Stimulated activated naive CD8-positive, alpha-beta T cell treated with anti-CD3 and anti-CD28 coated beads, Interleukin-15, amount 100 ng/mL, for 72 hours (primary cell): ENCODE measurements at regions not wholly inside any gene's neighbourhood (a gene's known extent, or its start where the extent isn't known, plus 50 kb on each side); places are given as distances from the start of the nearest gene placed in this dataset.

ENCODE experiments used
- ATAC-seq: fragments of 150-1000 bp; cut with Tn5 transposase; 2 replicates; pipeline ENCODE4 v1.10.0; 2021; ENCODE audit warnings: mild to moderate bottlenecking, moderate library complexity
- DNase-seq, 2 donors: peaks; one replicate each; pipeline ENCODE4 v3.0.0; 2021 to 2022
- H3K27ac Mint-ChIP-seq, 2 donors: one replicate each; pipeline ENCODE4 v1.8.0; 2022; ENCODE audit warnings: mild to moderate bottlenecking in 2 of 2, mixed read lengths in 2 of 2, moderate library complexity in 2 of 2
- H3K27me3 Mint-ChIP-seq: one replicate; pipeline ENCODE4 v1.8.0; 2022; ENCODE audit warnings: mixed read lengths
- H3K4me1 Mint-ChIP-seq: one replicate; pipeline ENCODE4 v1.8.0; 2022; ENCODE audit warnings: mild to moderate bottlenecking, mixed read lengths
- H3K4me3 Mint-ChIP-seq, 2 donors: one replicate each; pipeline ENCODE4 v1.8.0; 2022; ENCODE audit warnings: mild to moderate bottlenecking in 2 of 2, mixed read lengths in 2 of 2, moderate library complexity in 1 of 2
- H3K9me3 Mint-ChIP-seq, 2 donors: one replicate each; pipeline ENCODE4 v1.8.0; 2022; ENCODE audit warnings: mixed read lengths in 2 of 2

- no peak for ATAC-seq
- DNase-seq = no peak
- Mint-ChIP-seq H3K4me1 (no peaks in the 10 kb centered on the region), H3K27me3 (peaks cover 14% of the 10 kb centered on the region), H3K9me3 (peaks cover 5 to 8% of the 10 kb centered on the region in 2 donors), H3K4me3 (no peak overlapping the region), H3K27ac (no peak overlapping the region)
Observed at GRCh38 chr10:85531706-85532105, 834.9 kb downstream of the GRID1 start.

- Mint-ChIP-seq H3K27ac (no peak overlapping the region), H3K4me1 (no peaks in the 10 kb centered on the region), H3K4me3 (no peak overlapping the region), H3K9me3 (peaks cover 5 to 8% of the 10 kb centered on the region in 2 donors), H3K27me3 (peaks cover 14% of the 10 kb centered on the region)
- no peak for ATAC-seq
- no peak for DNase-seq
Observed at GRCh38 chr10:85532773-85533172, 833.8 kb downstream of the GRID1 start.

GRCh38 chr10:85535926-85536325 is 830.7 kb downstream of the GRID1 start:
- Mint-ChIP-seq H3K9me3 (no peaks in the 10 kb centered on the region), H3K4me1 (no peaks in the 10 kb centered on the region), H3K4me3 (no peak overlapping the region), H3K27ac (no peak overlapping the region), H3K27me3 (peaks cover 14% of the 10 kb centered on the region)
- ATAC-seq (no peak), DNase-seq (no peak)

- Mint-ChIP-seq H3K4me3 (no peak overlapping the region), H3K9me3 (no peaks in the 10 kb centered on the region), H3K27me3 (peaks cover 3% of the 10 kb centered on the region), H3K4me1 (no peaks in the 10 kb centered on the region), H3K27ac (no peak overlapping the region)
- ATAC-seq (no peak), DNase-seq (no peak)
Observed at GRCh38 chr10:85537561-85537960, 829.0 kb downstream of the GRID1 start.

- Mint-ChIP-seq H3K4me1 (no peaks in the 10 kb centered on the region), H3K4me3 (no peak overlapping the region), H3K27ac (no peak overlapping the region), H3K27me3 (no peaks in the 10 kb centered on the region), H3K9me3 (no peaks in the 10 kb centered on the region)
- DNase-seq (no peak), ATAC-seq (no peak)
Observed at GRCh38 chr10:85538601-85539000, 828.0 kb downstream of the GRID1 start.

GRCh38 chr10:85542152-85542551 is 824.4 kb downstream of the GRID1 start:
- Mint-ChIP-seq H3K27me3 (peaks cover 20% of the 10 kb centered on the region), H3K9me3 (no peaks in the 10 kb centered on the region), H3K4me3 (no peak overlapping the region), H3K4me1 (no peaks in the 10 kb centered on the region), H3K27ac (no peak overlapping the region)
- ATAC-seq (no peak), DNase-seq (no peak)

GRCh38 chr10:85542936-85543730 is 823.5 kb downstream of the GRID1 start:
- peaks cover 26% of the 10 kb centered on the region for H3K27me3 Mint-ChIP-seq

GRCh38 chr10:85544956-85545355 is 821.6 kb downstream of the GRID1 start:
- Mint-ChIP-seq H3K4me1 (no peaks in the 10 kb centered on the region), H3K9me3 (no peaks in the 10 kb centered on the region), H3K27me3 (peaks cover 36% of the 10 kb centered on the region), H3K4me3 (no peak overlapping the region), H3K27ac (no peak overlapping the region)
- no peak for ATAC-seq
- no peak for DNase-seq

More at GRCh38 chr10:85542936-85543730, 823.5 kb downstream of the GRID1 start:
- ATAC-seq (no peak), DNase-seq (no peak)
- no peak overlapping the region for H3K4me3 Mint-ChIP-seq
- no peaks in the 10 kb centered on the region for H3K9me3 Mint-ChIP-seq
- H3K4me1 Mint-ChIP-seq = no peaks in the 10 kb centered on the region
- peak overlapping the region in 1 of 2 donors; percentile 67 for H3K27ac Mint-ChIP-seq

- no peak overlapping the region for H3K27ac Mint-ChIP-seq
- H3K4me1 Mint-ChIP-seq = no peaks in the 10 kb centered on the region
- H3K27me3 Mint-ChIP-seq = peaks cover 36% of the 10 kb centered on the region
- no peaks in the 10 kb centered on the region for H3K9me3 Mint-ChIP-seq
- no peak overlapping the region for H3K4me3 Mint-ChIP-seq
- no peak for DNase-seq
- ATAC-seq = no peak
Observed at GRCh38 chr10:85545874-85546273, 820.7 kb downstream of the GRID1 start.

GRCh38 chr10:85547460-85548023 is 819.1 kb downstream of the GRID1 start:
- Mint-ChIP-seq H3K27ac (no peak overlapping the region), H3K27me3 (peaks cover 36% of the 10 kb centered on the region), H3K9me3 (no peaks in the 10 kb centered on the region), H3K4me1 (no peaks in the 10 kb centered on the region), H3K4me3 (no peak overlapping the region)
- no peak for ATAC-seq
- DNase-seq = no peak

- H3K4me3 Mint-ChIP-seq = no peak overlapping the region
- no peaks in the 10 kb centered on the region for H3K9me3 Mint-ChIP-seq
- ATAC-seq = peak; percentile 64
- H3K4me1 Mint-ChIP-seq = no peaks in the 10 kb centered on the region
- peaks cover 36% of the 10 kb centered on the region for H3K27me3 Mint-ChIP-seq
- DNase-seq = peak in 1 of 2 donors; percentile 10
- H3K27ac Mint-ChIP-seq = no peak overlapping the region
Observed at GRCh38 chr10:85548034-85548433, 818.6 kb downstream of the GRID1 start.
